ENCODE measurements at regions not wholly inside any gene's neighbourhood (a gene's known extent, or its start where the extent isn't known, plus 50 kb on each side); places are given as distances from the start of the nearest gene placed in this dataset.

DNA sequence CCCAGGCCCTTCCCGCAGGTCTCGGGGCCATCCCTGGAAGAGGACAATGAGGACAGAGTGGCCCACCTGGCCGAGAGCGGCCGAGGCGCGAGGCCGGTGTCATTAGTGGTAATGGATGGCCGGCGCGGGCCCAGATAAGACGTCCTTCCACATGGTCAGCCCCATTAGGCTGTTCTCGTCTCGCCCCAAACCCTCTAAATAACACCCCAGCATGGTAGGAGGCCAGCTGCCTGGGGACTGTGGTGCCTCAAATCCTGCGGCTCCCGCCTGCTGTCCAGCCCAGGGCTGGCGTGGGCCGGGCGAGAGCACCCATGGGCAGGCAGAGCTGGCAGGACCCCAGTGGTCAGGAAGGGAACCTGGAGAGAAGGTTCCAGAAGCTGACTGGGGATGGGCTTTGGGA lies 121.7 kb downstream of the FAM53A start:
- no peak for FAIRE-seq
- no peak for DNase-seq (ENCODE audit: insufficient read length, low spot score)
- no peak for TF ChIP-seq TAF1 (IDR thresholded peaks at IDR 0.05; ENCODE audit: low read depth, low read length)
- no peak for TF ChIP-seq POLR2A (IDR thresholded peaks at IDR 0.05; ENCODE audit: low read depth, low read length)
- TF ChIP-seq PAX5 (IDR thresholded peaks at IDR 0.05; ENCODE audit: insufficient read depth, low read length, severe bottlenecking): no peak
- no peak for TF ChIP-seq POU2F2 (IDR thresholded peaks at IDR 0.05; ENCODE audit: low read depth, low read length)
- TF ChIP-seq SPI1 (IDR thresholded peaks at IDR 0.05; ENCODE audit: low read depth, low read length): no peak
- TF ChIP-seq POLR2AphosphoS5 (IDR thresholded peaks at IDR 0.05; ENCODE audit: low read depth, low read length): no peak

DNA sequence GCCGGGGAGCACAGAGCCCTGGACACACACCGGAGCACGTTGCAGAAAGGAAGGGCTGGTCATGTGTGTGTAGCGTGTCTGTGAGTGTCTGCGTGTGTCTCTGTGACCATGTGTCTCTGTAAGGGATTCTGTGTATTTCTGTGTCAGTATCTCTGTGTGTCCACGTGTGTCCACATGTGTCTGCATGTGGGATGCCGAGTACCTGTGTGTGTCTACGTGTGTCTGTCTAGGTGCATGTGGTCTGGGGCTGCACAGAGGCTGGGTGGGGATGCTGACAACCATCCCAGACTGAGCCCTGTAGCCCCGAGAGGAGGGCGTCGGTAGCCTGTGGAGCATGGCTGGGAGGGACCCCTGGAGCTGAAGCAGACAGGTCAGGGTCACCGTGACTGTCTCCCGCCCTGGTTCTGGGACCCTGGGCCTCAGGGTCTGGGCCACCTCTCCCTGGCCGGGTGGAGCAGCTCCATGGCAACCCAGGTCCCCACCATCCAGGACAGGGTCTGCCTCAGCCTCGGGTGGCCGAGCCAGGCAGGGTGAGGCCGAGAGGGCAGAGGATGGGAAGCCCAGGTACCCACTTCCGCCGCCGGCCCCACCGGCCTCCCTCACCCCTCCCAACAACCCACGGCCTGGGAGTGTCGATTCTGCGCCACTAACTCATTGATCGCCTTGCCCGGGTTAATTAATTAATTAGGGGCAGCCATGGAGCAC lies 122.7 kb downstream of the FAM53A start:
- no peak for FAIRE-seq
- DNase-seq (ENCODE audit: insufficient read length, low spot score): no peak
- no peak for TF ChIP-seq POLR2A (IDR thresholded peaks at IDR 0.05; ENCODE audit: low read depth, low read length)
- no peak for TF ChIP-seq POU2F2 (IDR thresholded peaks at IDR 0.05; ENCODE audit: low read depth, low read length)
- no peak for TF ChIP-seq PAX5 (IDR thresholded peaks at IDR 0.05; ENCODE audit: insufficient read depth, low read length, severe bottlenecking)
- no peak for TF ChIP-seq POLR2AphosphoS5 (IDR thresholded peaks at IDR 0.05; ENCODE audit: low read depth, low read length)
- no peak for TF ChIP-seq TAF1 (IDR thresholded peaks at IDR 0.05; ENCODE audit: low read depth, low read length)
- no peak for TF ChIP-seq SPI1 (IDR thresholded peaks at IDR 0.05; ENCODE audit: low read depth, low read length)

DNA sequence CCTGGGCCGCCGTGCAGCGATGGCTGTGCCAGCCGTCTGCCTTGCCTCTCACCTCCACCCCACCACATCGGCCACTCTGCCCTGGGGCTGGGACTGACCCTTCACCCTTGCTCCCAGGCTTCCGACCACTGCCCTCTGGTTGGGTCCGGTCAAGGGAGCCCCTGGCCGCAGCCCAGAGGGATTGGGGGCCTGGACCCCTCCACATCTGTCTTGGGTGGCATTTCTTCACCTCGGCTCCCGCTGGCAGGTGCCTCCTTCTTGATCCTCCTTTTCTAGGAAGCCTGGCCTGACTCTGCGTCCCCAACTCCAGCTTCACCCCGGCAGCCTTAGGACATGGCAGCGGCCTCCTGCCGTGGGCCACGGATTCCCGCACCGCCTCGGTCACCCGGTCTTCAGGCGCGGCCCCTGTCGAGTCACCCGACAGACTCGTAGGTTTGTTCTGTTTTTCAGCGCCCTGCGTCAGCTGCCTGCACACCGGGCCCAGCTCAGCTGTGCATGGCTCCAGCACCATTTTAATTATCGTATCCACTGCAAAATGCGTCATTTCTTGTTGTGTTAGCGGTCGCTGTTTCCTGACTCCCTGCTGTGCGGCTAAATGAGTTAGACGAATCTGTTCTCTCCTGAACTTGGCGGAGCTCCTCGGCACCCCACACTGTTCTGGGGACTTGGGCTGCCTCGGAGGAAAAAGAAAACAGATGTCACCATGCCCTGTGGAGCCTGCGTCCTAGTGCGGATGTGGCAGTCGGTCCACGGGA lies 124.0 kb downstream of the FAM53A start:
- no peak for DNase-seq (ENCODE audit: insufficient read length, low spot score)
- TF ChIP-seq SPI1 (IDR thresholded peaks at IDR 0.05; ENCODE audit: low read depth, low read length): no peak
- TF ChIP-seq POLR2AphosphoS5 (IDR thresholded peaks at IDR 0.05; ENCODE audit: low read depth, low read length): no peak
- TF ChIP-seq TAF1 (IDR thresholded peaks at IDR 0.05; ENCODE audit: low read depth, low read length): no peak
- TF ChIP-seq POLR2A (IDR thresholded peaks at IDR 0.05; ENCODE audit: low read depth, low read length): no peak
- no peak for TF ChIP-seq POU2F2 (IDR thresholded peaks at IDR 0.05; ENCODE audit: low read depth, low read length)
- TF ChIP-seq PAX5 (IDR thresholded peaks at IDR 0.05; ENCODE audit: insufficient read depth, low read length, severe bottlenecking): no peak
- FAIRE-seq: no peak

DNA sequence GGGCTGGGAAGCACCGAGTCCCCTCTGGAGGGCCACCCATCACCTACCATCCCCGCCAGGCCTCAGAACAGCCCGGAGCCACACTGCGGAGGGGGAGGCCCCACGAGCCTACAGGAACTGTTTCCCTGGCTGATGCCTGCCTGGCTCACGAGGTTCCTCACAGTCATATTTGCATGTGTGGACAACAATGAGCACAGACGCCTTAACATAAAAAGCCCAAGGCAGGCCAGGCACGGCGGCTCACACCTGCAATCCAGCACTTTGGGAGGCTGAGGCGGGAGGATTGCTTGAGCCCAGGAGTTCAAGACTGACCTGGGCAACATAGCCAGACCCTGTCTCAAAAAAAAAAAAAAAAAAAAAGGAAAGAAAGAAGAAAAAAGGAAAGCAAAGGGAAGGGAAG lies 125.9 kb downstream of the FAM53A start:
- FAIRE-seq: no peak
- TF ChIP-seq POLR2AphosphoS5 (IDR thresholded peaks at IDR 0.05; ENCODE audit: low read depth, low read length) (no peak), SPI1 (IDR thresholded peaks at IDR 0.05; ENCODE audit: low read depth, low read length) (no peak), TAF1 (IDR thresholded peaks at IDR 0.05; ENCODE audit: low read depth, low read length) (no peak), PAX5 (IDR thresholded peaks at IDR 0.05; ENCODE audit: insufficient read depth, low read length, severe bottlenecking) (no peak), POU2F2 (IDR thresholded peaks at IDR 0.05; ENCODE audit: low read depth, low read length) (no peak), POLR2A (IDR thresholded peaks at IDR 0.05; ENCODE audit: low read depth, low read length) (no peak)
- DNase-seq (ENCODE audit: insufficient read length, low spot score): no peak

DNA sequence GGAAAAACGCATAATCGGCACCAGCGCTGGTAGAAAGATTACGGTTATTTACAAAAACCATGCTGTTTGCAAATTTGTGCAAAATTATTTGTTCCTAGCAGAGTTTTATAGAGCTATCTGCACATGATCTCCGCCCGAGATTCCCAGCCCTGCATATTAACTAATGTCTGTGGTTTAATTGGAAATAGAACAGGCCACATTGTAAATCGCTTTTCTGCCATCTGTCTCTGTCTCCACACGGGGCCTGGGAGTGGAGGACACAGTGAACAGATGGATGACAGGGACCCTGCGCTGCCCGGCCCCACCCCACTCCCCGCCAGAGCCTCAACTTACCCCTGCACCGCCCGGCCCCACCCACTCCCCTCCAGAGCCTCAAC lies 126.9 kb downstream of the FAM53A start:
- no peak for DNase-seq (ENCODE audit: insufficient read length, low spot score)
- TF ChIP-seq SPI1 (IDR thresholded peaks at IDR 0.05; ENCODE audit: low read depth, low read length): no peak
- TF ChIP-seq POLR2A (IDR thresholded peaks at IDR 0.05; ENCODE audit: low read depth, low read length): no peak
- no peak for TF ChIP-seq POLR2AphosphoS5 (IDR thresholded peaks at IDR 0.05; ENCODE audit: low read depth, low read length)
- no peak for TF ChIP-seq PAX5 (IDR thresholded peaks at IDR 0.05; ENCODE audit: insufficient read depth, low read length, severe bottlenecking)
- FAIRE-seq: no peak

DNA sequence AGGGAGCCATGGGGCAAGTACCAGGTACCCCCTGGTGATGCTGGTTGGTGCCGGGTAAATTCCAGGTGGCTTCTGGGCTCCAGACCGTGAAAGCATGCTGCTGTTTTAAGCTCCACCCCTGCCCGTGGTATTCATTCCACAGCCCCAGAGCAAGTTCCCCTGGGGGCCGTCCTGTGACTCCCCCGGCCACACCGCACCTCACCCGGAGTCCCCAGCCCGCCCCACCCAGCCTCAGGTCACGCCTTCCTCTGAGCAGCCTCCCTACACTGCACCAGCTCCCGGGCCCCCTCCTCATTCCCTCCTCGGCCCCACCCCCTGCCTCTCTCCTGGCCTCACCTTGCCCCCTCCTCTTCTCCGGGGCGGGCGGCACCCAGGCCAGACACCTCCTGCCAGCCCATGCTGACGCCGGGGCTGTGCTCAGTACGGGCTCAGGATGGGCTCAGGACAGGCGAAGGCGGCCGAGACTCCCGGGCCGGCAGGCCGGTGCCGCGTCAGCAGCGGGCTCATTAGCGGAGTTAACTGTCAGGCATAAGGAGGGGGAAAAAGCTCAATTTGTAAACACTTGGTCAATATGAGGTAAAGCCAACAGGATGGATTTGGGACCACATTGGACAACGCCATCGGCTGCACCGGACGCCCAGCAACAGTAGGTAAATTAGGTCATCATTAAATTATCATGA lies 127.4 kb downstream of the FAM53A start:
- TF ChIP-seq TAF1 (IDR thresholded peaks at IDR 0.05; ENCODE audit: low read depth, low read length): no peak
- TF ChIP-seq POU2F2 (IDR thresholded peaks at IDR 0.05; ENCODE audit: low read depth, low read length): no peak
- no peak for TF ChIP-seq PAX5 (IDR thresholded peaks at IDR 0.05; ENCODE audit: insufficient read depth, low read length, severe bottlenecking)
- TF ChIP-seq SPI1 (IDR thresholded peaks at IDR 0.05; ENCODE audit: low read depth, low read length): no peak
- TF ChIP-seq POLR2A (IDR thresholded peaks at IDR 0.05; ENCODE audit: low read depth, low read length): no peak
- TF ChIP-seq POLR2AphosphoS5 (IDR thresholded peaks at IDR 0.05; ENCODE audit: low read depth, low read length): no peak
- FAIRE-seq: no peak
- no peak for DNase-seq (ENCODE audit: insufficient read length, low spot score)

DNA sequence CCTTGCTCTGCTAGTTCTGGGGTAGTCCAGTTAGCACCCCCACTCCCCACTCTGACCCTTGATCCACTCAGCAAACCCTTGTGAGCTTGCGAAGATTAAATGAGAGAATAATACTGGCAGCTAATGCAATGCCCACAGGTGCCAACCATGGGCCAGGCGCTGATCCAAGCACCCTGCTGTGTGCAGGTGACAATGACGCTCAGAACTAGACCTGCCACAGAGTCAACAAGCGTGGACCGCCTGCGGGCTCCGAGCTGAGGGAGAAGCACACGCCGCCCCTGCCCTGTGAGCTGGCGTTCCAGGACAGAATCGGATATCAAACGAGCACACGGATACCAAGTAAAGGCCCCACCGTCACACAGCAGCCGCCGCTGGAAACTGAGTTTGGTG lies 129.2 kb downstream of the FAM53A start:
- FAIRE-seq: no peak

DNA sequence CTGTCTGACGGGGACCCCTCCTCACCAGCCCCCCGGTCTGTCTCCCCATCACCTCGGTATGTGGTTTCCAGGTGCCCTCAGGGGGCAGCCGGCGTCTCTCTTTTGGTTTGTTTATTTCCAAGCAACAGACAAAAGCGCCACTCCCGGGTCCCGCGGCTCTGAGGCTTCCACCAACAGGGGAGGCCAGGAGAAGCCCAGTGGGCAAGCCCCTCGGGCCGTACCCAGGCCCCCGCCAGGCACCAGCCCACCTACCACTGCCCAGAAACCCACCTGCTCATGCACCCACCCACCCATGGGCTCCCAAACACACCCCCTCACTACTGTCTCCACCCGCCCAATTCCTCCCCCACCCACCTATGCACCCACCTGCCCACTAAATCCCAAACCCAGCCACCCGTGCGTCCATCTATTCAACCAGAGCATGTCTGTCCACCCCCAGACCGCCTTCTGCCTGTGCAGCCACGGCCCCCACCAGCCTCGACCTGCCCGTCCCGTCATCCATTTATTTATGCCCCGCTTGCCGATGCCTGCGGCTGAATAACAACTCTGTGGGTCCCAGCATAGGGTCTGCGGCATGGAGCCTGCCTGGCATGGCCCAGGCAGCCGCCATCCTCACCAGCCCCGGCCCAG lies 129.8 kb downstream of the FAM53A start:
- FAIRE-seq: no peak
- DNase-seq (ENCODE audit: insufficient read length, low spot score): no peak
- TF ChIP-seq PAX5 (IDR thresholded peaks at IDR 0.05; ENCODE audit: insufficient read depth, low read length, severe bottlenecking): no peak
- TF ChIP-seq SPI1 (IDR thresholded peaks at IDR 0.05; ENCODE audit: low read depth, low read length): no peak
- TF ChIP-seq POLR2A (IDR thresholded peaks at IDR 0.05; ENCODE audit: low read depth, low read length): no peak
- TF ChIP-seq TAF1 (IDR thresholded peaks at IDR 0.05; ENCODE audit: low read depth, low read length): no peak
- no peak for TF ChIP-seq POU2F2 (IDR thresholded peaks at IDR 0.05; ENCODE audit: low read depth, low read length)
- no peak for TF ChIP-seq POLR2AphosphoS5 (IDR thresholded peaks at IDR 0.05; ENCODE audit: low read depth, low read length)

More for the DNA sequence above, 129.2 kb downstream of the FAM53A start:
- no peak for DNase-seq (ENCODE audit: insufficient read length, low spot score)
- TF ChIP-seq POLR2A (IDR thresholded peaks at IDR 0.05; ENCODE audit: low read depth, low read length) (no peak), TAF1 (IDR thresholded peaks at IDR 0.05; ENCODE audit: low read depth, low read length) (no peak), POLR2AphosphoS5 (IDR thresholded peaks at IDR 0.05; ENCODE audit: low read depth, low read length) (no peak), PAX5 (IDR thresholded peaks at IDR 0.05; ENCODE audit: insufficient read depth, low read length, severe bottlenecking) (no peak), POU2F2 (IDR thresholded peaks at IDR 0.05; ENCODE audit: low read depth, low read length) (no peak), SPI1 (IDR thresholded peaks at IDR 0.05; ENCODE audit: low read depth, low read length) (no peak)

DNA sequence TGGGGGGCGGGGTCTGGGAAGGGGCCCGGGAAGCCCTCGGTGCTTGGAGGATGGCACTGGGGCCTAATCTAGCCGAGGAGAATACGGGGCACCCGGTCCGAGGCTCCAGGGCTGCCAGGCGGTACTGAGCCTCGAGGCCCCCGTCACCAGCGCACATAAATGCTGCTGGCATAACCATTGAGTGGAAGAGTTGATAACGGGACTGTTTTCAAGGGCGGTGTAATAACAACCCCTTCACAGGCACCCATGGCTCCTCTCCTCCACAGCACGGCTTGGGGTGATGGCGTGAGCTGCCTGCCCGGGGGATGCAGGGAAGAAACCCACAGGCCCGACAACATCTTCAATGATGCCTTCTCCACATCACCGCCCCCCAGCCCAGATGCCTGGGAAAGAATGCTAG lies 130.7 kb downstream of the FAM53A start:
- FAIRE-seq: no peak
- TF ChIP-seq POLR2AphosphoS5 (IDR thresholded peaks at IDR 0.05; ENCODE audit: low read depth, low read length): no peak
- no peak for TF ChIP-seq SPI1 (IDR thresholded peaks at IDR 0.05; ENCODE audit: low read depth, low read length)
- TF ChIP-seq POU2F2 (IDR thresholded peaks at IDR 0.05; ENCODE audit: low read depth, low read length): no peak
- TF ChIP-seq POLR2A (IDR thresholded peaks at IDR 0.05; ENCODE audit: low read depth, low read length): no peak
- TF ChIP-seq PAX5 (IDR thresholded peaks at IDR 0.05; ENCODE audit: insufficient read depth, low read length, severe bottlenecking): no peak
- TF ChIP-seq TAF1 (IDR thresholded peaks at IDR 0.05; ENCODE audit: low read depth, low read length): no peak
- DNase-seq (ENCODE audit: insufficient read length, low spot score): no peak

Measured in GM12891 (cell line).